Activated CD8-positive, alpha-beta T cell treated with anti-CD3 and anti-CD28 coated beads for 36 hours (primary cell): ENCODE measurements at regions not wholly inside any gene's neighbourhood (a gene's known extent, or its start where the extent isn't known, plus 50 kb on each side); places are given as distances from the start of the nearest gene placed in this dataset.
"Not testable (repeated sequence)": the region's sequence is repeated elsewhere in the genome, so short reads cannot be mapped to it uniquely, and the experiment has no call there.

Experiments used
- ATAC-seq: fragments of 200-7000 bp; cut with Tn5 transposase; one replicate; pipeline ENCODE4 v1.10.0; 2021; ENCODE audit warnings: mild to moderate bottlenecking, moderate library complexity
- CTCF ChIA-PET: fragments of 350-600 bp; sonication (Branson Sonifier 250); formaldehyde crosslinking; loops from one replicate; lab custom pipeline; 2021; ENCODE audit warnings: antibody characterized with exemption; lab: Charles Lee
- POLR2A ChIA-PET: fragments of 350-600 bp; sonication (Branson Sonifier 250); formaldehyde crosslinking; loops from one replicate; lab custom pipeline; 2021; ENCODE audit warnings: antibody characterized with exemption; lab: Charles Lee
- DNase-seq: peaks from one replicate; pipeline ENCODE4 v3.0.0-alpha.2; 2020
- H3K27ac Mint-ChIP-seq: one replicate; pipeline ENCODE4 v1.8.0; 2021; ENCODE audit warnings: mild to moderate bottlenecking, mixed read lengths
- H3K27me3 Mint-ChIP-seq: one replicate; pipeline ENCODE4 v1.8.0; 2021; ENCODE audit warnings: mixed read lengths
- H3K36me3 Mint-ChIP-seq: one replicate; pipeline ENCODE4 v1.8.0; 2021; ENCODE audit warnings: low read depth, mixed read lengths
- H3K4me1 Mint-ChIP-seq: one replicate; pipeline ENCODE4 v1.8.0; 2021; ENCODE audit warnings: low read depth, mixed read lengths
- H3K4me3 Mint-ChIP-seq: one replicate; pipeline ENCODE4 v1.8.0; 2021; ENCODE audit warnings: mild to moderate bottlenecking, moderate library complexity, mixed read lengths
- H3K9me3 Mint-ChIP-seq: one replicate; pipeline ENCODE4 v1.8.0; 2021; ENCODE audit warnings: mixed read lengths
- CTCF ChIP-seq: fragments of 200-600 bp; IDR thresholded peaks from one replicate; pipeline ENCODE4 v1.8.0; 2022; ENCODE audit warnings: antibody characterized with exemption, mild to moderate bottlenecking
- intact Hi-C: fragments of 100-400 bp; cut with micrococcal nuclease; formaldehyde crosslinking; loops from one replicate; pipeline ENCODE4 v1.10.0; 2022

DNA sequence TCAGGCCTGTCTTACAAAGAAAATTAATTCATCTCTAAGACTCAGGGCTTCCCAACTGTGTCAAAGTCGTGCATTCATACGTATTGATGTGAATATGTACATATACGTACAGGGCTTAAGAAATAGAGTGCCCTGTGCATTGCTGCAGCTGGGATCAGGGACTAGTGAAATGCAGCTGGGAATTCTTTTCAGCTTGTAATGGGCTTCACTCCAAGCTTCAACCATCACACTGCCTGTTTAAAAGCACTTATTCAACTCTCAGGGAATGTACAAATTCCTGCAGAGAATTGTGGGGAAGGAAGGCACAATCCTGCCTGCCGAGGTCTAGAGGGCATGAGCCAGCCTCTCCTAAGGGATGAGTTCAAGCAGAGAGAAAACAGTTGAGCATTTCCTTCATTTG lies 59.6 kb upstream of the MAN2A1 start:
- Mint-ChIP-seq H3K4me1 (no peaks in the 10 kb centered on the region), H3K27ac (no peak overlapping the region), H3K27me3 (peaks cover 5% of the 10 kb centered on the region), H3K36me3 (no peaks in the 10 kb centered on the region), H3K4me3 (no peak overlapping the region), H3K9me3 (no peaks in the 10 kb centered on the region)
- intact Hi-C loops = no loop called here
- ChIA-PET CTCF (interaction anchor here (0.9 to 1.6 kb wide), 2 partner anchors 10 to 11 kb away, joined by 3 to 5 read pairs; no protein-coding TSS in a partner anchor), POLR2A (no interaction called here)
- no peak for DNase-seq
- no peak for TF ChIP-seq CTCF
- no peak for ATAC-seq

DNA sequence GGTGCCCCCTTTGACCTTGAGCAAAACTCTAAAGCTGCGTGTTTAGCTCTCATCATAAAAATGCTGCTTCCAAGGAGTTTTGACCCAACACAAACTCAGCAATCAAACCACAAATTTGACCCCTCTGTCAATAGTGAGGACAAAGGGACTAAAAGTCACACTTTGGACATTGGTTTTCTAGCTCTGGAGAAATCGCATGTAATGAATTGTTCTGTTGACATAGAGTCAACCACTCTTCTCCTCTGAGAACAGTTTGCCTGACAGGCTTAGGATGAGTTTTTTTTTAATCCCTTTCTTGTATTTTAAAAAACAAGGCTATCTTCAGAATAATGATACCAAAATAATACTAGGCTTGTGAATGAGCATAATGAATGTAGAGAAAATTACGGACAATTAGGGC lies 61.1 kb upstream of the MAN2A1 start:
- Mint-ChIP-seq H3K9me3 (no peaks in the 10 kb centered on the region), H3K27ac (no peak overlapping the region), H3K4me1 (no peaks in the 10 kb centered on the region), H3K36me3 (no peaks in the 10 kb centered on the region), H3K27me3 (peaks cover 5% of the 10 kb centered on the region), H3K4me3 (no peak overlapping the region)
- no peak for DNase-seq
- ChIA-PET CTCF (no interaction called here), POLR2A (no interaction called here)
- TF ChIP-seq CTCF = no peak
- no peak for ATAC-seq
- intact Hi-C loops = no loop called here

- H3K4me1 Mint-ChIP-seq, POLR2A ChIA-PET, DNase-seq, H3K27ac Mint-ChIP-seq, H3K9me3 Mint-ChIP-seq, H3K36me3 Mint-ChIP-seq, ATAC-seq, CTCF ChIA-PET, H3K27me3 Mint-ChIP-seq, H3K4me3 Mint-ChIP-seq, intact Hi-C loops: not testable (repeated sequence)
Observed at GRCh38 chr5:109621266-109621665, 68.5 kb upstream of the MAN2A1 start.

- no peak for TF ChIP-seq CTCF
- no peaks in the 10 kb centered on the region for H3K9me3 Mint-ChIP-seq
- no peak overlapping the region for H3K27ac Mint-ChIP-seq
- no peak for ATAC-seq
- no peaks in the 10 kb centered on the region for H3K36me3 Mint-ChIP-seq
- intact Hi-C loops = no loop called here
- H3K4me1 Mint-ChIP-seq = no peaks in the 10 kb centered on the region
- DNase-seq = no peak
- ChIA-PET CTCF (interaction anchor here (1.9 kb wide), 1 partner anchor 10 kb away, joined by 5 read pairs; no protein-coding TSS in a partner anchor), POLR2A (no interaction called here)
- H3K27me3 Mint-ChIP-seq = no peaks in the 10 kb centered on the region
- H3K4me3 Mint-ChIP-seq = no peak overlapping the region
Observed at GRCh38 chr5:109620651-109621050, 69.1 kb upstream of the MAN2A1 start.

DNA sequence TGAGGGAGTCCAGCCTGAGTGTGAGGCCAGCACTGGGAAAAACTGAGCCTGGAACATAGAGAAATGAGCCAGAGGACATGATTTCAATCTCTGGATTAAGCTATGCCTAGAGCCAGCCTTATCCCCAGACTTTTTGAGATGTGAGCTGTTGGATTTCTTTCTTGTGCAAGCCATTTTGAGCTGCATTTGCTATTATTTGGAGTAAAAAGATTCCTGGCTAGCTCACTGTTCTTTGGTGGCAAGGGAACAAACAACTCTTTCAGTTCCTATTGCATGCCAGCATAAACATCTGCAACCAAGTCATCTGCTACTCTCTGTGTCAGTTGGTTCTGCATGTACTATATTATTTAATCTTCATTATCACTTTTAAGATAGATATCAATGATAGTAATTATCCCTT lies 70.1 kb upstream of the MAN2A1 start:
- H3K9me3 Mint-ChIP-seq = no peaks in the 10 kb centered on the region
- ChIA-PET CTCF (interaction anchor here (1.9 kb wide), 1 partner anchor 11 kb away, joined by 5 read pairs; no protein-coding TSS in a partner anchor), POLR2A (no interaction called here)
- no peak overlapping the region for H3K4me3 Mint-ChIP-seq
- DNase-seq = no peak
- intact Hi-C loops = no loop called here
- no peak for ATAC-seq
- no peak for TF ChIP-seq CTCF
- H3K4me1 Mint-ChIP-seq = no peaks in the 10 kb centered on the region
- H3K27ac Mint-ChIP-seq = no peak overlapping the region
- no peaks in the 10 kb centered on the region for H3K36me3 Mint-ChIP-seq
- H3K27me3 Mint-ChIP-seq = no peaks in the 10 kb centered on the region
